ENCODE measurements at regions not wholly inside any gene's neighbourhood (a gene's known extent, or its start where the extent isn't known, plus 50 kb on each side); places are given as distances from the start of the nearest gene placed in this dataset.

DNA sequence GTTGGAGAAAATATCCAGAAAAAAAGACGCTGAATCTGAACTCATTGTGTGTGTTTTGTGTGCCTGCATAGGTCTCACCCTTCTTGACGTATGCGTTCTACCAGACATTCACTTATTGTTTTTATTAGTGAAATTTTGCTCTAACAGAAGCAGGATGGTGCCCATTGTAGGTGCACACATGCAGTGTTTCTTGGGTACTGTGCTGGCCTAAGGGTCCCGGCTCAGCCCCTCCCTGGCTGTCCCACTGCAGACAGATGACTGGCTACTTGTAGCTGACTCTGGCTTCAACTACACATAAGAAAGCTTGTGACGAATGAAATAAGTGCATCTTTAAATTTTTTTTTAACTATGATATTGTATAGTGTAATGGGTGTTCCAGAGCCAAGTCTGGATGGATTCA lies 227.0 kb downstream of the CBLN1 start:
- Histone ChIP-seq H3K4me1 (ENCODE audit: control insufficient read depth, low read length) (peaks cover 8% of the 10 kb centered on the region), H3K36me3 (ENCODE audit: control insufficient read depth, low read length) (no peaks in the 10 kb centered on the region), H3K27me3 (ENCODE audit: control insufficient read depth, low read length) (no peaks in the 10 kb centered on the region), H3K9me2 (replicated peaks; ENCODE audit: control insufficient read depth, low read length) (no peaks in the 10 kb centered on the region), H4K20me1 (ENCODE audit: control insufficient read depth, insufficient read depth, low read depth, low read length) (no peaks in the 10 kb centered on the region), H3F3A (ENCODE audit: control insufficient read depth, insufficient read depth) (no peaks in the 10 kb centered on the region), H3K4me3 (ENCODE audit: low read length) (no peak overlapping the region), H3K4me2 (ENCODE audit: low read length) (no peak overlapping the region), H3K27ac (ENCODE audit: low read depth, low read length) (no peak overlapping the region), H3K9me3 (ENCODE audit: control insufficient read depth, insufficient read depth, low read length) (no peaks in the 10 kb centered on the region), H3K79me2 (ENCODE audit: control insufficient read depth, low read length) (no peaks in the 10 kb centered on the region)
- no peak for TF ChIP-seq EZH2phosphoT487 (IDR thresholded peaks at IDR 0.05; ENCODE audit: borderline replicate concordance, low read length)
- TF ChIP-seq, protein P1, sequence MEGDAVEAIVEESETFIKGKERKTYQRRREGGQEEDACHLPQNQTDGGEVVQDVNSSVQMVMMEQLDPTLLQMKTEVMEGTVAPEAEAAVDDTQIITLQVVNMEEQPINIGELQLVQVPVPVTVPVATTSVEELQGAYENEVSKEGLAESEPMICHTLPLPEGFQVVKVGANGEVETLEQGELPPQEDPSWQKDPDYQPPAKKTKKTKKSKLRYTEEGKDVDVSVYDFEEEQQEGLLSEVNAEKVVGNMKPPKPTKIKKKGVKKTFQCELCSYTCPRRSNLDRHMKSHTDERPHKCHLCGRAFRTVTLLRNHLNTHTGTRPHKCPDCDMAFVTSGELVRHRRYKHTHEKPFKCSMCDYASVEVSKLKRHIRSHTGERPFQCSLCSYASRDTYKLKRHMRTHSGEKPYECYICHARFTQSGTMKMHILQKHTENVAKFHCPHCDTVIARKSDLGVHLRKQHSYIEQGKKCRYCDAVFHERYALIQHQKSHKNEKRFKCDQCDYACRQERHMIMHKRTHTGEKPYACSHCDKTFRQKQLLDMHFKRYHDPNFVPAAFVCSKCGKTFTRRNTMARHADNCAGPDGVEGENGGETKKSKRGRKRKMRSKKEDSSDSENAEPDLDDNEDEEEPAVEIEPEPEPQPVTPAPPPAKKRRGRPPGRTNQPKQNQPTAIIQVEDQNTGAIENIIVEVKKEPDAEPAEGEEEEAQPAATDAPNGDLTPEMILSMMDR (IDR thresholded peaks at IDR 0.05; ENCODE audit: low read depth, low read length, poor library complexity, severe bottlenecking): no peak

DNA sequence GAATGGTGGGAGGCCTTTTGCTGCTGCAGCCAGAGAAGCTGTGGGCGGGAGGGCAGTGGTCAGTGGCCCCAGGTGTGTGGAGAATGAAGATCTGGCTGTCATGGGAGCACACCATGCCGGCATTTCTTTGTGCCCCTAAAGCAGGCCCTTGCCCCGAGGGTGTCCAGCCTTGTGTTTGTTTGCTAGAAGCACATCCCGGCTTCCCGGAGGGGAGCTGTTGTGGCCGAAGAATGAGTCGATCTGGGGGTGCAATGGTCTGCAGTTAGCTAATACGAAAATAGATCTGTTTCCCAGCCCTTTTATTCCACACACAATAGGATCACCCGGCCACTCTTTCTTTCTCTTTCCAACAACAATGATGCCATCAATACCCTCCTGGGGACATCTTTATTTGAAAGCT lies 228.8 kb downstream of the CBLN1 start:
- H3K27me3 ChIP-seq (ENCODE audit: control insufficient read depth, low read length): no peaks in the 10 kb centered on the region
- peaks cover 8% of the 10 kb centered on the region for H3K4me1 ChIP-seq (ENCODE audit: control insufficient read depth, low read length)
- TF ChIP-seq EZH2phosphoT487 (IDR thresholded peaks at IDR 0.05; ENCODE audit: borderline replicate concordance, low read length): no peak
- TF ChIP-seq, protein P1 (IDR thresholded peaks at IDR 0.05; ENCODE audit: low read depth, low read length, poor library complexity, severe bottlenecking): no peak
- no peak overlapping the region for H3K4me3 ChIP-seq (ENCODE audit: low read length)
- no peaks in the 10 kb centered on the region for H4K20me1 ChIP-seq (ENCODE audit: control insufficient read depth, insufficient read depth, low read depth, low read length)
- H3K9me2 ChIP-seq (replicated peaks; ENCODE audit: control insufficient read depth, low read length): no peaks in the 10 kb centered on the region
- no peak overlapping the region for H3K4me2 ChIP-seq (ENCODE audit: low read length)
- H3F3A ChIP-seq (ENCODE audit: control insufficient read depth, insufficient read depth): no peaks in the 10 kb centered on the region
- H3K9me3 ChIP-seq (ENCODE audit: control insufficient read depth, insufficient read depth, low read length): no peaks in the 10 kb centered on the region
- no peaks in the 10 kb centered on the region for H3K36me3 ChIP-seq (ENCODE audit: control insufficient read depth, low read length)
- H3K27ac ChIP-seq (ENCODE audit: low read depth, low read length): no peak overlapping the region
- no peaks in the 10 kb centered on the region for H3K79me2 ChIP-seq (ENCODE audit: control insufficient read depth, low read length)

DNA sequence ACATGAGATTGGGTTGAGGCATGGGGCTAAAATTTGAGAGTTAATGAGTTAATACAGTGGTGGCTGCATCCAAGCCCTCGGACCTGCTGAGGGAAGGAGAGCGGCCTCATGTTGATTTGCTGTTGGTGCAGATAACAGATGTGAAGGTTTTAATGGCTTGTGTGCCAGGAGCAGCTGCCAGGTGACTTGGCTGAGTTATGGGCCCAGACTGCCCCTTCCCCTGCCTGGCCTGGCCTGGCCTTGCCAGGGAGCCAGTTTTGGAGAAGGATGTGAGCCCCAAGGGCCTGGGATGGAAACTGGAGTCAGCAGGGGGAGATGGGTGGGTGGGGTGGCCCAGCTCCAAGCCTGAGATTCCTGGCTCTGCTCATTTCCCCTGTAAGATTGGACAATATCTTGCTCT lies 230.1 kb downstream of the CBLN1 start:
- no peak overlapping the region for H3K27ac ChIP-seq (ENCODE audit: low read depth, low read length)
- no peaks in the 10 kb centered on the region for H4K20me1 ChIP-seq (ENCODE audit: control insufficient read depth, insufficient read depth, low read depth, low read length)
- no peaks in the 10 kb centered on the region for H3K9me3 ChIP-seq (ENCODE audit: control insufficient read depth, insufficient read depth, low read length)
- TF ChIP-seq EZH2phosphoT487 (IDR thresholded peaks at IDR 0.05; ENCODE audit: borderline replicate concordance, low read length): no peak
- TF ChIP-seq, protein P1 (IDR thresholded peaks at IDR 0.05; ENCODE audit: low read depth, low read length, poor library complexity, severe bottlenecking): no peak
- no peaks in the 10 kb centered on the region for H3F3A ChIP-seq (ENCODE audit: control insufficient read depth, insufficient read depth)
- no peaks in the 10 kb centered on the region for H3K9me2 ChIP-seq (replicated peaks; ENCODE audit: control insufficient read depth, low read length)
- H3K4me1 ChIP-seq (ENCODE audit: control insufficient read depth, low read length): peaks cover 8% of the 10 kb centered on the region
- no peaks in the 10 kb centered on the region for H3K27me3 ChIP-seq (ENCODE audit: control insufficient read depth, low read length)
- no peaks in the 10 kb centered on the region for H3K36me3 ChIP-seq (ENCODE audit: control insufficient read depth, low read length)
- no peak overlapping the region for H3K4me2 ChIP-seq (ENCODE audit: low read length)
- no peaks in the 10 kb centered on the region for H3K79me2 ChIP-seq (ENCODE audit: control insufficient read depth, low read length)
- H3K4me3 ChIP-seq (ENCODE audit: low read length): no peak overlapping the region

DNA sequence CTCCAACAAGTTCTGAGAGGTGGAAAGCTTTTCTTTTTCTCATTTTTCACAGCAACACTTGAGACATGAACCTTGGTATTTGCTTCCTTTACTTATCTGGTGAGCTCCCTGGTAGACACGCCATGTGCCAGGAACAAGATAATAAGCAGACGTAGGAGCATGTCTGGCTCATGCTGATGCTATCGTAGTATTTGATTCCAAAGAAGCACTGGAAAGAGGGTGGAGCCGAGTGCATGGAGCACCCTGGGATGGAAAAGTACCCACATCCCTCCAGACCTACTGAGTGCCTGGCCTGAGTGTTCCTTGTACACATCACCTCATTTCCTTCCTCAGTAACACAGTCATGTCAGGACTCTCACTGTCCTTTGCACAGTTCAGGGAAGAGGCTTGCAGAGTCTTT lies 231.0 kb downstream of the CBLN1 start:
- Histone ChIP-seq H4K20me1 (ENCODE audit: control insufficient read depth, insufficient read depth, low read depth, low read length) (no peaks in the 10 kb centered on the region), H3K27ac (ENCODE audit: low read depth, low read length) (no peak overlapping the region), H3K27me3 (ENCODE audit: control insufficient read depth, low read length) (no peaks in the 10 kb centered on the region), H3F3A (ENCODE audit: control insufficient read depth, insufficient read depth) (no peaks in the 10 kb centered on the region), H3K9me2 (replicated peaks; ENCODE audit: control insufficient read depth, low read length) (no peaks in the 10 kb centered on the region), H3K9me3 (ENCODE audit: control insufficient read depth, insufficient read depth, low read length) (no peaks in the 10 kb centered on the region), H3K79me2 (ENCODE audit: control insufficient read depth, low read length) (no peaks in the 10 kb centered on the region), H3K36me3 (ENCODE audit: control insufficient read depth, low read length) (no peaks in the 10 kb centered on the region), H3K4me3 (ENCODE audit: low read length) (no peak overlapping the region), H3K4me2 (ENCODE audit: low read length) (no peak overlapping the region), H3K4me1 (ENCODE audit: control insufficient read depth, low read length) (no peaks in the 10 kb centered on the region)
- TF ChIP-seq EZH2phosphoT487 (IDR thresholded peaks at IDR 0.05; ENCODE audit: borderline replicate concordance, low read length): no peak
- TF ChIP-seq, protein P1 (IDR thresholded peaks at IDR 0.05; ENCODE audit: low read depth, low read length, poor library complexity, severe bottlenecking): no peak
